ENCODE measurements at regions not wholly inside any gene's neighbourhood (a gene's known extent, or its start where the extent isn't known, plus 50 kb on each side); places are given as distances from the start of the nearest gene placed in this dataset.

DNA sequence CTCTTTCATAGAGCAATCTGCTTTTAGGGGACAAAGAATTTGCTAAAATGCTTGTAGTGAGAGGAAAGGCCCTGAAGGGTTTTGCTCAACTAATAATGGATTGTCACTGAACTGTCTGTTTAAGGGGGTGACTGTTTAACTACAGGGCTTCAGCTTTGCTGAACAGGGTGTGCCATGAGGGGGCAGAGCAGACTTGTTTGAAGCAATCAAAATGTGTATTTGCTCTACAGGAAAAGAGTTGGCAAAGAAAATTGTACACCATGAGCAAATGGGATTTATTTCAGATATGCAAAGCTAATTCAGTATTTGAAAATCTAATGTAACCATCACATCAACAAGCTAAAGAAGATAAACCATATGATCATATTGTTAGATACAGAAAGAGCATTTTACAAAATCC, 154.3 kb downstream of the GABRG2 start:
- Histone ChIP-seq H3K79me1 (ENCODE audit: low read depth in 1 of 2, low read length in 2 of 2) (no peaks in the 10 kb centered on the region), H2AK9ac (replicated peaks; ENCODE audit: low read depth, low read length, poor library complexity) (no peak overlapping the region), H3K27ac (ENCODE audit: insufficient read depth, low read length) (no peak overlapping the region), H2BK15ac (ENCODE audit: low read depth, low read length) (no peak overlapping the region), H3K9me1 (ENCODE audit: insufficient read depth, low read length) (no peaks in the 10 kb centered on the region), H2BK120ac (ENCODE audit: low read depth, low read length) (no peak overlapping the region), H2BK5ac (ENCODE audit: low read depth, low read length, poor library complexity, severe bottlenecking) (no peak overlapping the region), H3K23ac (ENCODE audit: low read depth, low read length) (no peak overlapping the region), H3K4me3 (ENCODE audit: insufficient read depth, low read depth, low read length) (no peak overlapping the region), H3K18ac (ENCODE audit: low read depth, low read length) (no peak overlapping the region), H4K8ac (ENCODE audit: low read depth in 2 of 2, low read length in 2 of 2) (no peak overlapping the region), H3K9ac (ENCODE audit: low read depth, low read length) (no peak overlapping the region), H3K4me2 (ENCODE audit: low read depth, low read length) (no peak overlapping the region), H2BK20ac (ENCODE audit: low read depth, low read length) (no peak overlapping the region), H3K14ac (replicated peaks; ENCODE audit: low read depth, low read length) (no peak overlapping the region), H3K27me3 (ENCODE audit: control insufficient read depth, insufficient read depth, low read length) (no peaks in the 10 kb centered on the region), H3K56ac (ENCODE audit: extremely low read depth, insufficient read depth, low read length) (no peak overlapping the region), H4K91ac (ENCODE audit: insufficient read depth, low read depth, low read length) (no peak overlapping the region), H2AK5ac (ENCODE audit: low read depth, low read length) (no peak overlapping the region), H3K9me3 (ENCODE audit: control insufficient read depth, insufficient read depth, low read length) (peaks cover 8% of the 10 kb centered on the region), H3K4ac (ENCODE audit: low read depth, low read length) (no peak overlapping the region), H4K20me1 (ENCODE audit: insufficient read depth, low read length) (no peaks in the 10 kb centered on the region), H3K4me1 (ENCODE audit: control insufficient read depth, insufficient read depth, low read length) (no peaks in the 10 kb centered on the region), H4K5ac (ENCODE audit: low read depth, low read length) (no peak overlapping the region), H2AFZ (replicated peaks; ENCODE audit: low read length, poor library complexity) (no peak overlapping the region), H3K36me3 (ENCODE audit: control insufficient read depth, insufficient read depth, low read length) (no peaks in the 10 kb centered on the region)
- ATAC-seq (ENCODE audit: low read depth) (no peak), DNase-seq (no peak)
- BruUV-seq (replicated peaks), result no TSS peak
- dilution Hi-C loops (cut with HindIII; ENCODE audit: low sequenced_read_pairs, unreplicated experiment), result no loop called here
- intact Hi-C loops (cut with micrococcal nuclease), result no loop called here
- CTCF ChIA-PET, result interaction anchor here (0.7 kb wide), 1 partner anchor 16 kb away, joined by 3 read pairs; no protein-coding TSS in a partner anchor
- POLR2A ChIA-PET (ENCODE audit: unreplicated experiment), result no interaction called here
- TF ChIP-seq, protein P1, sequence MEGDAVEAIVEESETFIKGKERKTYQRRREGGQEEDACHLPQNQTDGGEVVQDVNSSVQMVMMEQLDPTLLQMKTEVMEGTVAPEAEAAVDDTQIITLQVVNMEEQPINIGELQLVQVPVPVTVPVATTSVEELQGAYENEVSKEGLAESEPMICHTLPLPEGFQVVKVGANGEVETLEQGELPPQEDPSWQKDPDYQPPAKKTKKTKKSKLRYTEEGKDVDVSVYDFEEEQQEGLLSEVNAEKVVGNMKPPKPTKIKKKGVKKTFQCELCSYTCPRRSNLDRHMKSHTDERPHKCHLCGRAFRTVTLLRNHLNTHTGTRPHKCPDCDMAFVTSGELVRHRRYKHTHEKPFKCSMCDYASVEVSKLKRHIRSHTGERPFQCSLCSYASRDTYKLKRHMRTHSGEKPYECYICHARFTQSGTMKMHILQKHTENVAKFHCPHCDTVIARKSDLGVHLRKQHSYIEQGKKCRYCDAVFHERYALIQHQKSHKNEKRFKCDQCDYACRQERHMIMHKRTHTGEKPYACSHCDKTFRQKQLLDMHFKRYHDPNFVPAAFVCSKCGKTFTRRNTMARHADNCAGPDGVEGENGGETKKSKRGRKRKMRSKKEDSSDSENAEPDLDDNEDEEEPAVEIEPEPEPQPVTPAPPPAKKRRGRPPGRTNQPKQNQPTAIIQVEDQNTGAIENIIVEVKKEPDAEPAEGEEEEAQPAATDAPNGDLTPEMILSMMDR (conservative IDR thresholded peaks at IDR 0.05; ENCODE audit: low read depth, low read length), result no peak
- TF ChIP-seq MAZ (IDR thresholded peaks at IDR 0.05; ENCODE audit: borderline replicate concordance, low read depth, low read length), result no peak
- no peak for TF ChIP-seq MAFK (IDR thresholded peaks at IDR 0.05; ENCODE audit: low read depth, low read length)
- no peak for TF ChIP-seq POLR2A (IDR thresholded peaks at IDR 0.05; ENCODE audit: low read depth, low read length)
- no peak for TF ChIP-seq RFX5 (IDR thresholded peaks at IDR 0.05; ENCODE audit: low read depth, low read length)
- no peak for TF ChIP-seq ELK1 (IDR thresholded peaks at IDR 0.05; ENCODE audit: borderline replicate concordance, low read depth, low read length)
- no peak for TF ChIP-seq SMC3 (IDR thresholded peaks at IDR 0.05; ENCODE audit: low read depth, low read length)
- no peak for TF ChIP-seq BHLHE40 (IDR thresholded peaks at IDR 0.05; ENCODE audit: low read depth, low read length)
- no peak for TF ChIP-seq CHD1 (IDR thresholded peaks at IDR 0.05; ENCODE audit: low read depth, low read length)
- TF ChIP-seq FOS (IDR thresholded peaks at IDR 0.05; ENCODE audit: low read depth, low read length), result no peak
- no peak for TF ChIP-seq RAD21 (IDR thresholded peaks at IDR 0.05; ENCODE audit: low read length)
- TF ChIP-seq RCOR1 (IDR thresholded peaks at IDR 0.05; ENCODE audit: insufficient replicate concordance, low read length), result no peak
- no peak for TF ChIP-seq CEBPB (IDR thresholded peaks at IDR 0.05; ENCODE audit: low read depth, low read length)
- TF ChIP-seq NFE2L2 (IDR thresholded peaks at IDR 0.05; ENCODE audit: low read depth, low read length), result no peak
- in situ Hi-C loops (cut with MboI; ENCODE audit: low sequenced_read_pairs), result no loop called here

Data from IMR-90 (cell line).